GM12891 (cell line): ENCODE measurements at regions not wholly inside any gene's neighbourhood (a gene's known extent, or its start where the extent isn't known, plus 50 kb on each side); places are given as distances from the start of the nearest gene placed in this dataset.

Experiments used
- POLR2A ChIP-seq: IDR thresholded peaks from 2 replicates; pipeline ENCODE4 v1.6.1; 2011; ENCODE audit warnings: low read depth, low read length, control low read depth
- POLR2AphosphoS5 ChIP-seq: IDR thresholded peaks from 2 replicates; pipeline ENCODE4 v1.6.1; 2011; ENCODE audit warnings: low read depth, low read length, control low read depth
- TAF1 ChIP-seq: IDR thresholded peaks from 2 replicates; pipeline ENCODE4 v1.6.1; 2011; ENCODE audit warnings: low read depth, low read length, control low read depth

- no peak for TF ChIP-seq POLR2AphosphoS5
- no peak for TF ChIP-seq POLR2A
- no peak for TF ChIP-seq TAF1
Observed at GRCh38 chr4:10958226-10958856, 273.8 kb upstream of the CLNK start.
